HG02981 (cell line): ENCODE measurements at regions not wholly inside any gene's neighbourhood (a gene's known extent, or its start where the extent isn't known, plus 50 kb on each side); places are given as distances from the start of the nearest gene placed in this dataset.
"Not testable (repeated sequence)": the region's sequence is repeated elsewhere in the genome, so short reads cannot be mapped to it uniquely, and the experiment has no call there.

Experiments used
- ATAC-seq: cut with Tn5 transposase; IDR thresholded peaks from one replicate; pipeline ENCODE4 v1.9.1; 2021; ENCODE audit warnings: mild to moderate bottlenecking, moderate library complexity; ENCODE audit not compliant: unreplicated experiment

DNA sequence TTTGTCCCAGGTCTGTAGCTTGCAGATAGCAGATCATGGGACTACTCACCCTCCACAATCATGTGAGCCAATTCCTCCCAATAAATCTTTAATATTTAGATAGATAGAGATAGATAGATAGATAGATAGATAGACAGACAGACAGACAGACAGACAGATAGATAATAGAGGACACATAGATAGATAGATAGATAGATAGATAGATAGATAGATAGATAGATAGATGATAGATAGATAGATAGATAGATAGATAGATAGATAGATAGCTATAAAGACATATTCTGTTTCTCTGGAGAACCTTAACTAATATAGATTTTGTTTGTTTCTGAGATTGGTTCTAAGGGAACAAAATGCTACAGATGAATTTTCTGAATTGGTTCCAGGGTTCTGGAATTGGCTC is 82.3 kb upstream of the PRDX6 start:
- ATAC-seq = not testable (repeated sequence)

GRCh38 chr1:173395762-173396161 is 81.4 kb upstream of the PRDX6 start:
- ATAC-seq = no peak

- ATAC-seq = no peak
Measured at GRCh38 chr1:173400387-173400995, 76.6 kb upstream of the PRDX6 start.

- ATAC-seq = no peak
Measured at GRCh38 chr1:173403996-173404395, 73.1 kb upstream of the PRDX6 start.

DNA sequence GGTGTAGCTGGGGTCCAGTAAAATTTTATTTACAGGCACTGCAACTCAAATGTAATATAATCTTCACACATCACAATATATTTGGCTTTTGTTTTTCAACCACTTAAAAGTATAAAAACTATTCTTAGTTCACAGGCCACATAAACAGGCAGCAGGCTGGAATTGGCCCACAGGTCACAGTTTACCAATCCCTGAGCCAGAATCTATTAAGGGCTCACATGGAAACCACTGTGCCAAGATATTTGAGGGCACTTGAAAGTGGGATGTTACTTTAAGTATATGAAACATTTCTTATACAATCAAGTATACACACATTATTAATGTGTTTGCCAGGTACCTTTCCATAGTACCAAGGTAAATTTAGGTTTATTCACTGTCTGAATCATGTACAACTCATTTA is 71.9 kb upstream of the PRDX6 start:
- ATAC-seq = no peak

- no peak for ATAC-seq
Measured at GRCh38 chr1:173405834-173406233, 71.3 kb upstream of the PRDX6 start.

- ATAC-seq = no peak
Measured at GRCh38 chr1:173406783-173407230, 70.3 kb upstream of the PRDX6 start.

DNA sequence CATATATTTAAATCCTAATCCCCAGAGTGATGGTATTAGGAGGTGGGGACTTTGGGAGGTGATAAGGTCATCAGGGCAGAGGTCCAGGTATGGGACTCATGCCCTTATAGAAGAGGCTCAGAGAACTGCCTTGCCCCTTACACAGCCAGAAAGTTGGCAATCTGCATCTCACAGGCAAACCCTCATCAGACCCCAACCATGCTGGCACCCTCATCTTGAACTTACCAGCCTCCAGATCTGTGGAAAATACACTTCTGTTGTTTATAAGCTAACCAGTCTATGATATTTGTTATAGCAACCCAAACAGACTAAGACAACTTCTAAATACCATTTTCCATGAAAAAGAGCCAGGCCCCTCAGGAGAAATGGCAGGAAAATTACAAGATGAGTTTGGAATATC is 69.3 kb upstream of the PRDX6 start:
- ATAC-seq = no peak

- no peak for ATAC-seq
Measured at GRCh38 chr1:173408886-173409285, 68.2 kb upstream of the PRDX6 start.

DNA sequence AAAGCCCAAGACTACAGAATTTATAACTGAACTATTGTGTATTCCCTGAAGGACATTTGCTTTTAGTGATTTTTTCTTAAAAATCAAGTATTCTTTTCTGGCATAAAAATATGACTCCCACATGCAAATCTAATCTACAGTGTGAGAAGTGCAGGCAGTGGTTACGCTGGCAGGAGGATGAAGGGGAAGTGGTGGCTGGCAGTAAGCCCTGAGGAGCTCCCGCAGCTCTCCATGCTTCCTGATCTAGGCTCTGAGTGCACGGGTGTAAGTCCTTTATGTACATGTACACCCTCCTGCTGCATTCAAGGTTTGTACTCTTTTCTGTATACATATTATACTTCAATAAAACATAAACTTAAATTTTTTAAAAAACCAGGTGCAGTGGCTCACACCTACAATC is 67.5 kb upstream of the PRDX6 start:
- ATAC-seq = no peak

- ATAC-seq = peak; percentile 10
Measured at GRCh38 chr1:173410133-173410793, 66.9 kb upstream of the PRDX6 start.

DNA sequence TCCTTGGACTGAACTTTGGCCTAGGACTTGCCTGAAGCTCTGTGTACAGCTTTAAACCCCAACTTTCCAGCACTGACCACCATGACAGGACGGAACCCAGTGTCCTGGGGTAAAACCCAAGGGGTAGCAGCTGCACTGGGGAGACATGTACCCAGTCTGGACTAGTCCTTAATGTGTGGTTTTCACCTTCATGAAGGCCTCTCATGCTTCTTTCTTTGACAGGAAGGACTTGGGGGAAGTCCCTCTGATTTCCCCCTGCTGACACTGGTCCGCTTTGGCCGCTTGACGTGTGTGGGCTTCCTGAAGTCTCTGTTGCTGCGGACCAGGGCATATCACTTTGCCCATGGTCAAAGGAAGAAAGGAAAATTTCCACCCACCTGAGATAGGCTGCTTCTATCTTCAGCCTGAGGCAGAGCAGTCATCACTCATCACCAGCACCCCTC is 66.3 kb upstream of the PRDX6 start:
- peak; percentile 53 for ATAC-seq

- no peak for ATAC-seq
Measured at GRCh38 chr1:173411835-173412742, 65.0 kb upstream of the PRDX6 start.

DNA sequence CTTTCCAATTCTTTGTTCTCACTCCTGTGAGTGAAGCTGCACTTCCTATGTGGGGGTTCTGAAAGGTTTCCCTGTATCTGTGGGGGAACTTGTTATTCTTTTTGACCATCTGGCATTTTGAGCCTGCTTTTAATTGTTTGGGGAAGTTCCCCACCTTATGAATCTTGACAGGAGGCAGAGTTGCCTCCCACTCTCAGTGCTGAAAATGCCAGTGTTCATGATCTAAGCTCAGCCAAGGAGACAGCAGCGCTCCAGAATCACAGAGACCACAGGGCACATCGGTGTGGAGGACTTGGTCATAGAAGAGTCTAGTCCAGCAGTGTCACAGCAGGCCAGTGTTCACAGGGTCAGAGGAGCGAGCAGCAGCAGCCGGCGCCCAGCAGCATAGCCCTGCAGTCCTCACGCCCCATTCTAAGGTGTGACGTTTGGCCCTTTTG is 63.8 kb upstream of the PRDX6 start:
- no peak for ATAC-seq

- ATAC-seq = peak; percentile 45
Measured at GRCh38 chr1:173414136-173414535, 63.0 kb upstream of the PRDX6 start.

DNA sequence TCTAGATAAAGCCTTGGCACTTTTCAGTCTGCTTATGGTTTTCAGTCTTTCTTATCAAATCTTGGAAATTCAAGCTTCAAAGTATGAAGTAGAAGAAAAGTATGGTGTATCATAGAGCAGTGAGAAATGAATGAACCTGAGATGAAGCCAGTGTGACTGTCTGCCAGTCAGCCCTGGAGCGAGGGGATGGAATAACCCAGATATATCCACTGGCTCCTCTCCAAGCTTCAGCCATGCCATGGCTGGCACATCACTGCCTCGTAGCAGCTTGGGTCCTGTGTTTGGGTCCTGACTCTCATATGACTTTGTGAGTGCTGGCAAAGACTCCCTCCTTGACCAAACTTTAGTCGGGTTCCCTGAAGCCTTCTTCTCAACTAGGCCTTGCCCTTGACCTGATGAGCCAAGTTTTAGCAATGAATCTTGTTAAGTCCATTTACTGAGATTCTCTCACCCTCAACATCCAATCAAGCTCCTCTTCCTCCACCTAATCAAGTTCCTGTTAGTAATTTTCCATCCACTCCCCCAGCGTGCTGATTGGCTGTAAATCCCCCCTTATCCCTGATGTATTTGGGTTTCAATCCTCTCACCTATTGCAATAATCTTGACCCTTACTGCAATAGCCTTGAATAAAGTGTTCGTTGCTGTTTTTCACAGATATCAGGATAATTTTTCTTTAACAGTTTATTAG is 62.5 kb upstream of the PRDX6 start:
- no peak for ATAC-seq

GRCh38 chr1:173415490-173415889 is 61.6 kb upstream of the PRDX6 start:
- peak; percentile 17 for ATAC-seq

DNA sequence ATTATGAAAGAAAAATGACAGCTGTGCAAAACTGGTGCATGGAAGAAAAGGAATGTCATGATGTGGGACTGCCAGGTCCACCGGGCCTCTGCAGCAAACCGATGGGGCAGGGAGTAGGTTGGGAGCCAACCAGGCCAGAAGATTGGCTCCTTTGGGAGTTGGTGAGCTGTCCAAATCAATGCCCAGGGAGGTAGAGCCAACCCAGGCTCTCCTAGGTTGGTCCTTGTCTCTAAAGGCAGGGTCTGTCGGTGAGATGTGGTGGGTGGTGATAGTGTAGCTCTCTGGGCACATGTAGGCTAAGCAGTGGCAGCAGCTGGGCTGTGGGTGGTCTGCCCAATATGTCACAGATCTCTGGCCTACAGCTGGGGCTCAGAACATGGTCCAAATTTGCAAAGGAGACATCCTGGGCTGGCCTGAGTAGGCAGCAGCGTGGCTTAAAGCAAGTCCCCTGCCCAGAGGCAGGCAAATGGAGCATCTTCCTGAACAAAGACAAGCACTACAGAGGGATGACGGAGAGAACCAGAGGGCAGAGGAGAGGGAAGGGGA is 61.2 kb upstream of the PRDX6 start:
- ATAC-seq = no peak

DNA sequence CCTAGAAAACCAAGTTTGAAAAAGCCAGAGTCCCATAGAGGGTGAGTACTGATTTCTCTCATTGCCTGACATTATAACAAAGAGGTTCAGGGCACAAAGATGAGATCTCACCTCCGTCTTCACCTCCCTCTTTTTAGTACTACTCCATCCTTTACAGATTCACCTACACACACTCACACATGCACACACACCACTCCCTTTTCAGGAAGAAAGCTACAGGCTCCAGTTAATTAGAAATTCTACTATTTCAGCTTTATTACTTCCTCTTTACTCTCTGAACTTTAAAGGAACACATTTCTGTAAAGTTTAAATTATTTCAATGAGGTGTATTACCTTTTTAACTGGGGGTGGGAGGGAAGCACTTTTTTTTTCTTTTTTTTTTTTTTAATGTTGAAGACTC is 59.6 kb upstream of the PRDX6 start:
- no peak for ATAC-seq

- peak; percentile 34 for ATAC-seq
Measured at GRCh38 chr1:173418107-173418985, 58.8 kb upstream of the PRDX6 start.
